ENCODE measurements at regions not wholly inside any gene's neighbourhood (a gene's known extent, or its start where the extent isn't known, plus 50 kb on each side); places are given as distances from the start of the nearest gene placed in this dataset.
"Not testable (repeated sequence)": the region's sequence is repeated elsewhere in the genome, so short reads cannot be mapped to it uniquely, and the experiment has no call there.

GRCh38 chr5:45062044-45062443 lies 253.3 kb downstream of the MRPS30 start:
- DNase-seq, result no peak

GRCh38 chr5:45081082-45081481 lies 272.3 kb downstream of the MRPS30 start:
- no peak for DNase-seq

GRCh38 chr5:45089870-45090269 lies 281.1 kb downstream of the MRPS30 start:
- no peak for DNase-seq

- no peak for DNase-seq
Measured at GRCh38 chr5:45093377-45093776, 284.6 kb downstream of the MRPS30 start.

GRCh38 chr5:45094876-45095440 lies 286.2 kb downstream of the MRPS30 start:
- DNase-seq, result no peak

GRCh38 chr5:45098483-45098882 lies 289.7 kb downstream of the MRPS30 start:
- DNase-seq, result no peak

- no peak for DNase-seq
Measured at GRCh38 chr5:45101146-45101545, 292.4 kb downstream of the MRPS30 start.

- DNase-seq, result no peak
Measured at GRCh38 chr5:45105491-45105994, 296.8 kb downstream of the MRPS30 start.

GRCh38 chr5:45109062-45109461 lies 300.3 kb downstream of the MRPS30 start:
- DNase-seq, result no peak

- DNase-seq, result no peak
Measured at GRCh38 chr5:45109636-45110035, 300.9 kb downstream of the MRPS30 start.

GRCh38 chr5:45110399-45110798 lies 301.7 kb downstream of the MRPS30 start:
- no peak for DNase-seq

- no peak for DNase-seq
Measured at GRCh38 chr5:45113726-45114125, 305.0 kb downstream of the MRPS30 start.

GRCh38 chr5:45132972-45133371 lies 324.2 kb downstream of the MRPS30 start:
- no peak for DNase-seq

- no peak for DNase-seq
Measured at GRCh38 chr5:45162974-45163373, 354.2 kb downstream of the MRPS30 start.

- no peak for DNase-seq
Measured at GRCh38 chr5:45171563-45171962, 362.8 kb downstream of the MRPS30 start.

GRCh38 chr5:45172634-45173033 lies 363.9 kb downstream of the MRPS30 start:
- not testable (repeated sequence) for DNase-seq

- DNase-seq, result no peak
Measured at GRCh38 chr5:45179686-45180085, 370.9 kb downstream of the MRPS30 start.

GRCh38 chr5:45189042-45189441 lies 380.3 kb downstream of the MRPS30 start:
- DNase-seq, result no peak

GRCh38 chr5:45189481-45189880 lies 380.7 kb downstream of the MRPS30 start:
- DNase-seq, result no peak

- no peak for DNase-seq
Measured at GRCh38 chr5:45195026-45195425, 386.3 kb downstream of the MRPS30 start.
